Loucy (cell line): ENCODE measurements at regions not wholly inside any gene's neighbourhood (a gene's known extent, or its start where the extent isn't known, plus 50 kb on each side); places are given as distances from the start of the nearest gene placed in this dataset.
"Not testable (repeated sequence)": the region's sequence is repeated elsewhere in the genome, so short reads cannot be mapped to it uniquely, and the experiment has no call there.

Experiments used
- H2AFZ ChIP-seq: fragments of 200-600 bp; sonication (generic); 2 replicates; pipeline ENCODE4 v1.6.0; 2016; ENCODE audit warnings: antibody characterized with exemption, mild to moderate bottlenecking, low read length, moderate library complexity
- H3F3A ChIP-seq: fragments of 200-600 bp; 2 replicates; pipeline ENCODE4 v1.6.0; 2016; ENCODE audit warnings: antibody characterized with exemption, low read depth, mild to moderate bottlenecking
- H3K27me3 ChIP-seq: fragments of 200-600 bp; sonication (generic); 2 replicates; pipeline ENCODE4 v1.6.1; 2014; ENCODE audit warnings: low read length, mild to moderate bottlenecking; ENCODE audit not compliant: insufficient read depth, poor library complexity, severe bottlenecking
- H3K36me3 ChIP-seq: fragments of 200-600 bp; sonication (generic); 2 replicates; pipeline ENCODE4 v1.6.1; 2016; ENCODE audit warnings: low read length; ENCODE audit not compliant: insufficient read depth
- H3K4me1 ChIP-seq: fragments of 200-600 bp; sonication (generic); 2 replicates; pipeline ENCODE4 v1.5.1; 2014; ENCODE audit warnings: low read length, mild to moderate bottlenecking; ENCODE audit not compliant: insufficient read depth, poor library complexity, severe bottlenecking
- H3K4me2 ChIP-seq: fragments of 200-600 bp; sonication (generic); 2 replicates; pipeline ENCODE4 v1.6.0; 2014; ENCODE audit warnings: antibody characterized with exemption, low read length, low read depth, mild to moderate bottlenecking; ENCODE audit not compliant: poor library complexity, severe bottlenecking
- H3K4me3 ChIP-seq: fragments of 200-600 bp; sonication (generic); 2 replicates; pipeline ENCODE4 v1.5.1; 2014; ENCODE audit warnings: low read length, mild to moderate bottlenecking, mixed read lengths; ENCODE audit not compliant: poor library complexity, severe bottlenecking
- H3K79me2 ChIP-seq: fragments of 200-600 bp; sonication (generic); 2 replicates; pipeline ENCODE4 v1.6.1; 2014; ENCODE audit warnings: low read length; ENCODE audit not compliant: insufficient read depth
- H3K9ac ChIP-seq: fragments of 200-600 bp; sonication (generic); 2 replicates; pipeline ENCODE4 v1.6.0; 2014; ENCODE audit warnings: mild to moderate bottlenecking, low read depth, low read length, moderate library complexity; ENCODE audit not compliant: poor library complexity, severe bottlenecking
- H3K9me2 ChIP-seq: fragments of 200-600 bp; sonication (generic); replicated peaks from 2 replicates; pipeline ENCODE4 v1.6.1; 2016; ENCODE audit warnings: low read depth, low read length, mixed read lengths
- H3K9me3 ChIP-seq: fragments of 200-600 bp; sonication (generic); 2 replicates; pipeline ENCODE4 v1.6.1; 2014; ENCODE audit warnings: mild to moderate bottlenecking, antibody characterized with exemption, low read length, low read depth; ENCODE audit not compliant: insufficient read depth
- H4K20me1 ChIP-seq: fragments of 200-600 bp; sonication (generic); 2 replicates; pipeline ENCODE4 v1.6.0; 2014; ENCODE audit warnings: antibody characterized with exemption, low read length, mild to moderate bottlenecking; ENCODE audit not compliant: insufficient read depth, poor library complexity, severe bottlenecking

GRCh38 chr4:49235413-49236160, 249.5 kb downstream of the CWH43 start:
- H3K9ac ChIP-seq, H2AFZ ChIP-seq: not testable (repeated sequence)

DNA sequence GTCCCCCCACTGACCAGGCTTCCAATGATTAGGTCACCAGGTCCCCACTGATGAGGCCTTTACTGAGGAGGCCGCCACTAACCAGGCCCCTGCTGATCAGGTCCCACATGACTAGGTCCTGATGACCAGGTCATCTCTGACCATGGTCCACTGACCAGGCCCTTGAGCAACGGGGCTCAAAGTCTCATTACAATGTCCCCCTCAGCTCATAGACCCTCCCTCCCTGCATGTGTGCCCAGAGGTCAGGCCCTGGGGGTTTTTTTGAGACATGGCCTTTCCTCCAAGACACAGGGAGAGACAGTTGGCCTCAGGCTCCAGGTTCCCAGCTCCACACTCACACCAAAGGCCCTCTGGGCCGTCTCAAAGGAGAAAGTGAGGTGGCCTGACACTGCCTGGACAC, 250.4 kb downstream of the CWH43 start:
- not testable (repeated sequence) for H3K9me2 ChIP-seq, H3K4me1 ChIP-seq, H3K9ac ChIP-seq, H3K4me3 ChIP-seq, H3K27me3 ChIP-seq, H3K4me2 ChIP-seq, H3K79me2 ChIP-seq, H3K36me3 ChIP-seq, H4K20me1 ChIP-seq, H3F3A ChIP-seq, H2AFZ ChIP-seq, H3K9me3 ChIP-seq

More at GRCh38 chr4:49235413-49236160, 249.5 kb downstream of the CWH43 start:
- not testable (repeated sequence) for H3K9me2 ChIP-seq, H3K79me2 ChIP-seq, H3K4me3 ChIP-seq, H3K4me1 ChIP-seq, H3K9me3 ChIP-seq, H3K4me2 ChIP-seq, H4K20me1 ChIP-seq, H3K27me3 ChIP-seq, H3F3A ChIP-seq, H3K36me3 ChIP-seq

- not testable (repeated sequence) for H3K36me3 ChIP-seq, H3F3A ChIP-seq, H4K20me1 ChIP-seq, H3K79me2 ChIP-seq, H3K9me3 ChIP-seq, H3K9ac ChIP-seq, H3K4me3 ChIP-seq, H3K9me2 ChIP-seq, H3K27me3 ChIP-seq, H3K4me2 ChIP-seq, H2AFZ ChIP-seq, H3K4me1 ChIP-seq
Observed at GRCh38 chr4:49241295-49241694, 255.2 kb downstream of the CWH43 start.

- H3K9me2 ChIP-seq, H3K9ac ChIP-seq, H3K4me1 ChIP-seq, H3F3A ChIP-seq, H3K36me3 ChIP-seq, H3K9me3 ChIP-seq, H3K27me3 ChIP-seq, H3K4me2 ChIP-seq, H3K79me2 ChIP-seq, H2AFZ ChIP-seq, H4K20me1 ChIP-seq, H3K4me3 ChIP-seq: not testable (repeated sequence)
Observed at GRCh38 chr4:49262786-49263185, 276.7 kb downstream of the CWH43 start.

DNA sequence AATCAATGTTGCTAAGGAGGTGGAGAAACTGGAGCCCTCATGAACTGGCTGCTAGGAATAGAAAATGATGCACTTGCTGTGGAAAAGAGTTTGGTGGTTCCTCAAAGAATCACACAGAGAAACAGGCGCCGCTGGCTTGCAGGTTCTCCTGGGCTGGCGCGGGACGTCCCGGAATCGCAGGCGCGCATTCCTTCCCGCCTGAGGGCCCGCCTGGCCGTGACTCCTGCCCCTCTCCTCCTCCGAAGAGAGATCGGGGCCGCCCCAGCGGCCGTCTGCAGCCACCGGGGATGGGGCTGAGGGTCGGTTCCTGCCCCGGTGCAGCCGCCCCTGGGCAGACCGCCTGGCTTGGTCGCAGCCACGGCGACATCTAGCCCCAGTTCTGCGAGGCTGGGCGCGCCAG, 284.4 kb downstream of the CWH43 start:
- not testable (repeated sequence) for H3K4me2 ChIP-seq, H3K79me2 ChIP-seq, H3K4me1 ChIP-seq, H3K9ac ChIP-seq, H3K4me3 ChIP-seq, H4K20me1 ChIP-seq, H3K27me3 ChIP-seq, H3K36me3 ChIP-seq, H3K9me3 ChIP-seq, H2AFZ ChIP-seq, H3K9me2 ChIP-seq, H3F3A ChIP-seq

DNA sequence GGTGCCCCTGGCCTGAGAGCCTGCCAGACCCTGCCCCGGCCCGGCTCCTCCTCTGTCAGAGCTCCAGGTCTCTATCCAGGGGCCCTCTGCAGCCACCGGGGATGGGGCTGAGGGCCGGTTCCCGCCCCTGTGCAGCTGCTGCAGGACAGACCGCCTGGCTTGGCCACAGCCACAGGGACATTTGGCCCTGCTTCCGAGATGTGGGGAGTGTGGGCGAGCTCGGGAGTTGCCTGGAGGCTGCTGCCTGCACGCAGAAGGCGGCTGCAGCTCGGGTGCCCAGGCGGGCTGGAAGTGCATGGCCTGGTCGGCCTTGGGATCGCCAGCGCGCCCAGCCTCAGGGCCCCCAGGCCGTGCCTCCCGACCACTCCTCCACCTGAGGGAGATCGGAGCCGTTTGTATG, 284.8 kb downstream of the CWH43 start:
- not testable (repeated sequence) for H3K9ac ChIP-seq

DNA sequence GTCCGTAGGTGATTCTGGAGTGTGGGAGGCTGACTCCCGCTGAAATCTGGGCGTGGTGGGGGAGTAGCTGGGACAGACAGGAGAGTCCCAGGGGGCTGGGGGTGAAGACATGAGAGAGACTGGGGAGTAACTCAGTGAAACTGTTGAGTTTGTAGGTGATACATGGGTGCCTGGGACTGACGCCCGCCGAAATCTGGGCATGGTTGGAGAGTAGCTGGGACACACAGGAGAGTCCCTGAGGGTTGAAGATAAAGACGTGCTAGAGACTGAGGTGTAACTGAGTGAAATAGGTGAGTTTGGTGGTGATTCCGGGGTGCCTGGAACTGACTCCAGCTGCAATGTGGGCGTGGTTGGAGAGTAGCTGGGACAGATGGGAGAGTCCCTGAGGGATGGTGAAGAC, 299.8 kb downstream of the CWH43 start:
- not testable (repeated sequence) for H4K20me1 ChIP-seq, H3K9me3 ChIP-seq, H2AFZ ChIP-seq, H3K27me3 ChIP-seq, H3K4me3 ChIP-seq, H3K9ac ChIP-seq, H3K4me1 ChIP-seq, H3K9me2 ChIP-seq, H3K36me3 ChIP-seq, H3K79me2 ChIP-seq, H3K4me2 ChIP-seq, H3F3A ChIP-seq

More for the DNA sequence above, 284.8 kb downstream of the CWH43 start:
- H3K9me2 ChIP-seq, H3K4me3 ChIP-seq, H4K20me1 ChIP-seq, H3F3A ChIP-seq, H3K4me2 ChIP-seq, H3K79me2 ChIP-seq, H3K9me3 ChIP-seq, H3K4me1 ChIP-seq, H3K36me3 ChIP-seq, H2AFZ ChIP-seq, H3K27me3 ChIP-seq: not testable (repeated sequence)
